Psoas muscle (tissue), 7 donors: ENCODE measurements at regions not wholly inside any gene's neighbourhood (a gene's known extent, or its start where the extent isn't known, plus 50 kb on each side); places are given as distances from the start of the nearest gene placed in this dataset.

Source experiments
- ATAC-seq, 4 donors: fragments of 200-7000 bp; cut with Tn5 transposase; one replicate each; pipeline ENCODE4 v1.9.1; 2020; ENCODE audit warnings: moderate library complexity in 3 of 4, mild to moderate bottlenecking in 2 of 4
- DNase-seq, 2 donors: peaks; one replicate each; pipeline ENCODE4 v3.0.0-alpha.2; 2020
- H3K27ac ChIP-seq: fragments of 200-600 bp; one replicate; pipeline ENCODE4 v1.8.0; 2022
- H3K27me3 ChIP-seq, 3 donors: fragments of 200-600 bp in 1 of 3; one replicate each; pipeline versions ENCODE4 v1.6.1 to v1.8.0; 2013 to 2022; ENCODE audit warnings: low read length in 2 of 3, mild to moderate bottlenecking in 2 of 3, moderate library complexity in 1 of 3; ENCODE audit not compliant: insufficient read depth in 3 of 3
- H3K36me3 ChIP-seq, 2 donors: fragments of 200-600 bp in 1 of 2; one replicate each; pipeline versions ENCODE4 v1.6.1 to v1.8.0; 2013 to 2022; ENCODE audit warnings: low read depth in 1 of 2, mild to moderate bottlenecking in 1 of 2, moderate library complexity in 1 of 2; ENCODE audit not compliant: insufficient read depth in 1 of 2
- H3K4me1 ChIP-seq: fragments of 200-600 bp; one replicate; pipeline ENCODE4 v1.8.0; 2022
- H3K4me3 ChIP-seq: fragments of 200-600 bp; one replicate; pipeline ENCODE4 v1.8.0; 2022; ENCODE audit warnings: mild to moderate bottlenecking
- H3K9me3 ChIP-seq: fragments of 200-600 bp; one replicate; pipeline ENCODE4 v1.8.0; 2022
- WGBS, 3 donors: extraction: QIAGEN DNeasy Blood & Tissue Kit; methylation state at CpG; one replicate each; pipeline versions ENCODE4 v1.1.6 to v1.1.7; 2013; 5-methylcytosine and 5-hydroxymethylcytosine counted together
- intact Hi-C, 2 donors: fragments of 100-400 bp; cut with DNase I; formaldehyde crosslinking; loops; one replicate each; pipeline versions ENCODE4 v1.11.0 to v1.14.2; 2022
- TF ChIP-seq, protein P1 (sequence below): fragments of 200-600 bp; IDR thresholded peaks from one replicate; pipeline ENCODE4 v1.8.0; 2022; ENCODE audit warnings: antibody characterized with exemption
- donor health status: healthy with polysubstance abuse.
- donor health status: DM: no; HTN: no; CAD: no; lungs with moderate emphysema.
- donor health status: Bipolar disorder and iron deficiency.
- donor health status: healthy.
- donor health status: DM: yes; HTN: yes; CAD: no.
- donor health status: DM: no; HTN: no; CAD: no.
- donor health status: DM: yes; HTN: yes; CAD: no.

DNA sequence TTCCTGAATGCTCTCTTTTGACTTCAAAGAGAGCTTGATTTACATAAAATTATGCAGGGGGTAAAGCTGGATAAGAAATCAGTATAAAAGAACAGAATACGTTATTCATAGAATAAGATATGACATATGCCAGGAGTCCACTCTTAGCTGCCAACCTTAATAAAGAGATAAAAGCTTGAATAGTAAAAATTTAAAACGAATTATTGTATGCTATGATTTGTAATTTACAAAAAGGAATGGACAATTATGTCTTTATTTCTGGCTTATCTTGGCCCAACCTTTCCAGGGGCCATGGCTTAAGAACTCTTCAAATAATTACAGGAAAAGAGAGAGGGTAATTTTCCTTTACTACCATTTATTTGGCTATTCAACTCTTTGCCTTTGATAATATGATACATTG lies 192.2 kb upstream of the ITM2A start:
- H3K27ac ChIP-seq, result no peak overlapping the region
- H3K9me3 ChIP-seq, result no peaks in the 10 kb centered on the region
- intact Hi-C loops, result no loop called here
- H3K27me3 ChIP-seq, result peaks cover 0 to 8% (median 0%) of the 10 kb centered on the region in 3 donors
- DNase-seq, result no peak
- TF ChIP-seq, protein P1, sequence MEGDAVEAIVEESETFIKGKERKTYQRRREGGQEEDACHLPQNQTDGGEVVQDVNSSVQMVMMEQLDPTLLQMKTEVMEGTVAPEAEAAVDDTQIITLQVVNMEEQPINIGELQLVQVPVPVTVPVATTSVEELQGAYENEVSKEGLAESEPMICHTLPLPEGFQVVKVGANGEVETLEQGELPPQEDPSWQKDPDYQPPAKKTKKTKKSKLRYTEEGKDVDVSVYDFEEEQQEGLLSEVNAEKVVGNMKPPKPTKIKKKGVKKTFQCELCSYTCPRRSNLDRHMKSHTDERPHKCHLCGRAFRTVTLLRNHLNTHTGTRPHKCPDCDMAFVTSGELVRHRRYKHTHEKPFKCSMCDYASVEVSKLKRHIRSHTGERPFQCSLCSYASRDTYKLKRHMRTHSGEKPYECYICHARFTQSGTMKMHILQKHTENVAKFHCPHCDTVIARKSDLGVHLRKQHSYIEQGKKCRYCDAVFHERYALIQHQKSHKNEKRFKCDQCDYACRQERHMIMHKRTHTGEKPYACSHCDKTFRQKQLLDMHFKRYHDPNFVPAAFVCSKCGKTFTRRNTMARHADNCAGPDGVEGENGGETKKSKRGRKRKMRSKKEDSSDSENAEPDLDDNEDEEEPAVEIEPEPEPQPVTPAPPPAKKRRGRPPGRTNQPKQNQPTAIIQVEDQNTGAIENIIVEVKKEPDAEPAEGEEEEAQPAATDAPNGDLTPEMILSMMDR, result no peak
- WGBS, 3 donors, result 26 to 65% (median 49%) methylated on average over 2 of the region's 2 CpGs
- no peak overlapping the region for H3K4me3 ChIP-seq
- no peak for ATAC-seq
- no peaks in the 10 kb centered on the region for H3K4me1 ChIP-seq
- no peaks in the 10 kb centered on the region for H3K36me3 ChIP-seq

DNA sequence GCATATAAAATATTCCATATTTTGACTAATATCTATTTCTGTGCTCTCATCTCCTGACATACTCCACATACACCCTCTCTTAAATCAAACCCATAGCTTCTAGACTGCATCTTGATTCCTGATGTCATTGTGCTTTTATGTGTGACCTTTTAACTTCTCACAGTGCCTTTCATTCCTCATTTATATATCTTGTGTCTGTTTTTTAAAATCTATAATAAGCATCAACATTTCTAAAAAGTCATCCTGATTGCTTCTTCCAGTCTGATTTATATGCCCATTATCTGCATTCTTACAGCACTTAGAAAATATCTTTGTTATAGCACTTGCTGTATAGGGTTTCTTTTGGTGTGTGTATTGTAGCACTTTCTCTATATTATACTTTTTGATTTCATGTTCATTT lies 190.1 kb upstream of the ITM2A start:
- Histone ChIP-seq H3K9me3 (no peaks in the 10 kb centered on the region), H3K27me3 (peaks cover 0 to 8% (median 0%) of the 10 kb centered on the region in 3 donors), H3K27ac (no peak overlapping the region), H3K4me1 (no peaks in the 10 kb centered on the region), H3K4me3 (no peak overlapping the region), H3K36me3 (no peaks in the 10 kb centered on the region)
- ATAC-seq (no peak), DNase-seq (no peak)
- TF ChIP-seq, protein P1, result no peak
- intact Hi-C loops, result no loop called here

DNA sequence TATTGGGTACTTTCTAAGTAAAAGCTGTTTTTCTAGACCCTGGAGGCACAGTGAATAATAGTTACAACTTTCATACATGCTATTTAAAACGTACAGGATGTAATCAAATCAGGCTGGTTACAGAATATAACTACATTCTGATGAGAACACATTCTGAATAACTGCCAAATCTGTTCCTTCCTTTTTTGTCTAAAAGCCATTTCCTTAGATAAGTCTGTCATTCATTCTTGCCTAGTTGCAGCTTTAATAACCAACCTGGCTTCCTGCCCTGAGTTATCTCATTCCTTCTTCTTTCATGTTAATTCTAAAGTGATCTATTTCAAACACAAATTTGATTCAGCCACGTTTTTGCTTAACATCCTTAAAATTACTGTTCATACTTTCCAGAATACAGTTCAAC lies 189.7 kb upstream of the ITM2A start:
- ATAC-seq, result no peak
- H3K4me3 ChIP-seq, result no peak overlapping the region
- TF ChIP-seq, protein P1, result no peak
- no peaks in the 10 kb centered on the region for H3K4me1 ChIP-seq
- no peak overlapping the region for H3K27ac ChIP-seq
- 2 to 4% (median 3%) methylated on average over 2 of the region's 2 CpGs for WGBS, 3 donors
- H3K36me3 ChIP-seq, result no peaks in the 10 kb centered on the region
- intact Hi-C loops, result no loop called here
- H3K27me3 ChIP-seq, result peaks cover 0 to 8% (median 0%) of the 10 kb centered on the region in 3 donors
- H3K9me3 ChIP-seq, result no peaks in the 10 kb centered on the region
- DNase-seq, result no peak

DNA sequence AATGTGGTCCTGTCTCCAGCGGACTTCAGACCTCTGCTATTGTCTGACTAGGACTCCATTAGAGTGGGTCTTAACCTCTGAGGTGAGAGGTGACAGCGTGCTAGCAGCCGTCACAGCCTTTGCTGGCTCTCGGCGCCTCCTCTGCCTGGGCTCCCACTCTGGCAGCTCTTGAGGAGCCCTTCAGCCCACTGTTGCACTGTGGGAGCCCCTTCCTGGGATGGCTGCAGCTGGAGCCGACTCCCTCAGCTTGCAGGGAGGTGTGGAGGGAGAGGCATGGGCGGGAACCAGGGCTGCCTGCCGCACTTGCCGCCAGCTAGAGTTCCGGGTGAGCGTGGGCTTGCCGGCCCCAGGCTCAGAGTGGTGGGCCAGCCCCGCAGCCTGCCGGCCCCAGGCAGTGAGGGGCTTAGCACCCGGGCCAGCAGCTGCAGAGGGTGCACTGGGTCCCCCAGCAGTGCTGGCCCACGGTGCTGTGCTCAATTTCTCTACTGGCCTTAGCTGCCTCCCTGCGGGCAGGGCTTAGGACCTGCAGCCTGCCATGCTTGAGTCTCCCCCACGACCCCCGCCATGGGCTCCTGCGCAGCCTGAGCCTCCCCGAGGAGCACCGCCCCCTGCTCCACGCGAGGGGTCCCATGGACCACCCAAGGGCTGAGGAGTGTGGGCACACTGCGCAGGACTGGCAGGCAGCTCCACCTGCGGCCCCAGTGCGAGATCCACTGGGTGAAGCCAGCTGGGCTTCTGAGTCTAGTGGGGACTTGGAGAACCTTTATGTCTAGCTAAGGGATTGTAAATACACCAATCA lies 163.4 kb upstream of the ITM2A start:
- no peaks in the 10 kb centered on the region for H3K36me3 ChIP-seq
- peaks cover 0 to 3% (median 0%) of the 10 kb centered on the region in 3 donors for H3K27me3 ChIP-seq
- H3K4me1 ChIP-seq, result no peaks in the 10 kb centered on the region
- DNase-seq, result no peak
- H3K9me3 ChIP-seq, result no peaks in the 10 kb centered on the region
- no peak overlapping the region for H3K4me3 ChIP-seq
- 83 to 87% (median 87%) methylated on average over 14 to 27 of the region's 27 CpGs for WGBS, 3 donors
- H3K27ac ChIP-seq, result no peak overlapping the region
- no peak for ATAC-seq
- intact Hi-C loops, result no loop called here
- TF ChIP-seq, protein P1, result no peak

DNA sequence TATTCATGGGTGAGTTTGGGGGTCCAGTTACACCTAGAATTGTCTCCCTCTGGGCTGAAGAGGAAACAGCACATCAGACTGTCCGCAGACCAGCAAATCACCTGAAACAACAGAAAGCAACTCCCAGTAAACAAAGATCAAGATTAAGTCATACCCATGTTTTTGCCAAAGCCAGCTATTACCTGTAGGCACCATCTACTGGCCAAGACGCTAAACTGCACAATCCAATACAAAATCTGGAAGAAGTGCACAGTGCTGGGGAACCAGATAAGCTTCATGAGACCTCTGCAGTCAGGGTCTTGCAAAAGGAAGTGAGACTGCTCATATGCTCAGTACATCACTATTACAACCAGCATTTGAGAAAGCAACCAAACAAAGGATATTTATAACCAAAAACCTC lies 157.5 kb upstream of the ITM2A start:
- Histone ChIP-seq H3K4me1 (no peaks in the 10 kb centered on the region), H3K9me3 (peaks cover 22% of the 10 kb centered on the region), H3K27me3 (peaks cover 0 to 3% (median 0%) of the 10 kb centered on the region in 3 donors), H3K4me3 (no peak overlapping the region), H3K27ac (no peak overlapping the region), H3K36me3 (no peaks in the 10 kb centered on the region)
- intact Hi-C loops, result no loop called here
- DNase-seq, result no peak
- 25 to 55% (median 49%) methylated on average over 2 of the region's 2 CpGs for WGBS, 3 donors
- no peak for ATAC-seq
- TF ChIP-seq, protein P1, result no peak
